Spleen (tissue), 11 donors: ENCODE measurements at regions not wholly inside any gene's neighbourhood (a gene's known extent, or its start where the extent isn't known, plus 50 kb on each side); places are given as distances from the start of the nearest gene placed in this dataset.

Experiments used
- DNase-seq: peaks from one replicate; pipeline ENCODE4 v3.0.0-alpha.2; 2020
- H3K27ac ChIP-seq, 8 donors: fragments of 200-600 bp; sonication (generic) in 7 of 8; 1 replicate in 4 of 8; 2 replicates in 4 of 8; pipeline versions ENCODE4 v1.5.0 to v1.8.0; 2016 to 2021; ENCODE audit warnings: inconsistent platforms in 4 of 8, mild to moderate bottlenecking in 4 of 8, moderate library complexity in 1 of 8
- H3K27me3 ChIP-seq, 7 donors: fragments of 200-600 bp; sonication (generic) in 6 of 7; replicated peaks in 1 of 7; 1 replicate in 4 of 7; 2 replicates in 3 of 7; pipeline versions ENCODE4 v1.5.0 to v1.8.0; 2016 to 2021; ENCODE audit warnings: inconsistent platforms in 3 of 7, mild to moderate bottlenecking in 1 of 7
- H3K36me3 ChIP-seq, 6 donors: fragments of 200-600 bp; sonication (generic) in 5 of 6; 1 replicate in 4 of 6; 2 replicates in 2 of 6; pipeline versions ENCODE4 v1.5.0 to v1.8.0; 2016 to 2021; ENCODE audit warnings: inconsistent platforms in 2 of 6
- H3K4me1 ChIP-seq, 6 donors: fragments of 200-600 bp; sonication (generic) in 5 of 6; 1 replicate in 3 of 6; 2 replicates in 3 of 6; pipeline versions ENCODE4 v1.5.0 to v1.8.0; 2016 to 2021; ENCODE audit warnings: inconsistent platforms in 3 of 6
- H3K4me3 ChIP-seq, 8 donors: fragments of 200-600 bp; sonication (generic) in 7 of 8; 1 replicate in 4 of 8; 2 replicates in 4 of 8; pipeline versions ENCODE4 v1.5.0 to v1.8.0; 2016 to 2021; ENCODE audit warnings: inconsistent platforms in 4 of 8, mild to moderate bottlenecking in 4 of 8, moderate library complexity in 2 of 8
- H3K9me3 ChIP-seq, 8 donors: fragments of 200-600 bp; sonication (generic) in 7 of 8; 1 replicate in 4 of 8; 2 replicates in 4 of 8; pipeline versions ENCODE4 v1.5.0 to v1.8.0; 2016 to 2021; ENCODE audit warnings: inconsistent platforms in 4 of 8
- POLR2A ChIP-seq, 3 donors: fragments of 450-650 bp; IDR thresholded peaks; one replicate each; pipeline ENCODE4 v1.5.1; 2017; ENCODE audit warnings: antibody characterized with exemption in 3 of 3, mild to moderate bottlenecking in 1 of 3
- POLR2AphosphoS5 ChIP-seq, 3 donors: sonication (generic); formaldehyde crosslinking; IDR thresholded peaks; one replicate each; pipeline ENCODE4 v1.5.1; 2017; ENCODE audit warnings: antibody characterized with exemption in 3 of 3
- WGBS, 5 donors: extraction: QIAGEN DNeasy Blood & Tissue Kit in 3 of 5; methylation state at CpG; one replicate each; pipeline versions ENCODE4 v1.1.5 to v1.1.7; 2013 to 2018; 5-methylcytosine and 5-hydroxymethylcytosine counted together
- intact Hi-C: fragments of 100-400 bp; cut with DNase I; formaldehyde crosslinking; loops from one replicate; pipeline ENCODE4 v1.15.0; 2023; ENCODE audit warnings: low total_unique reads
- TF ChIP-seq, protein P1 (sequence below), 11 experiments: fragments of 200-600 bp in 7 of 11; fragments of 450-650 bp in 4 of 11; sonication (generic) in 4 of 11; IDR thresholded peaks in 8 of 11; conservative IDR thresholded peaks in 3 of 11; 1 replicate in 7 of 11; 2 replicates in 4 of 11; pipeline versions ENCODE4 v1.4.0 to v1.8.0; 2016 to 2021; ENCODE audit warnings: antibody characterized with exemption in 11 of 11, inconsistent platforms in 4 of 11, mild to moderate bottlenecking in 1 of 11
- donor health status: healthy with polysubstance abuse.
- donor health status: DM: no; HTN: no; CAD: no; lungs with moderate emphysema.
- donor health status: DM: no; HTN: no; CAD: no.
- donor health status: Bipolar disorder and iron deficiency.
- donor health status: healthy.
- donor health status: DM: no; HTN: no; CAD: no.
- donor health status: DM: yes; HTN: yes; CAD: no.

DNA sequence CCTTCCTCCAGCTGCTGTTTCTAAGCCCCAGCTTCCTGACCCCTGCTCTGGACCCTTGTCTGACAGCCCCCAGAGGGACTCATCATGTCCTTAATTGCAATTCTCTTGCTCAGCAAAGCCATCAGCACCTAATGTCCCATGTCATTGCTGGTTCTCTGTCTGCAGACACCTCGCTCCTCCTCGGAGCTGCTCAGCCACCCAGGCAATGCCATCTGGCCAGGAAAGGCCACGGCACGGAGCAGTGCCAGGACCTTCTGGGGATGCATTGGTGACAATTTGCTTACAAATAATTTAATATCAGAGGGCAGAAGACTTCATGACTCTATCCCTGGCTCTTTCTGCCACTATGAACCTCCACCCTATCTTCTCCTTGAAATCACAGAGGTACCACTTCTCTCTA lies 107.0 kb upstream of the THY1 start:
- no peaks in the 10 kb centered on the region for H3K9me3 ChIP-seq
- WGBS, 5 donors = 41 to 69% (median 58%) methylated on average over 4 of the region's 4 CpGs
- H3K27ac ChIP-seq = no peak overlapping the region
- peaks cover 0 to 26% (median 13%) of the 10 kb centered on the region in 6 donors for H3K4me1 ChIP-seq
- intact Hi-C loops = no loop called here
- TF ChIP-seq POLR2AphosphoS5 (IDR thresholded peaks at IDR 0.05) (no peak), POLR2A (IDR thresholded peaks at IDR 0.05) (no peak)
- TF ChIP-seq, protein P1, sequence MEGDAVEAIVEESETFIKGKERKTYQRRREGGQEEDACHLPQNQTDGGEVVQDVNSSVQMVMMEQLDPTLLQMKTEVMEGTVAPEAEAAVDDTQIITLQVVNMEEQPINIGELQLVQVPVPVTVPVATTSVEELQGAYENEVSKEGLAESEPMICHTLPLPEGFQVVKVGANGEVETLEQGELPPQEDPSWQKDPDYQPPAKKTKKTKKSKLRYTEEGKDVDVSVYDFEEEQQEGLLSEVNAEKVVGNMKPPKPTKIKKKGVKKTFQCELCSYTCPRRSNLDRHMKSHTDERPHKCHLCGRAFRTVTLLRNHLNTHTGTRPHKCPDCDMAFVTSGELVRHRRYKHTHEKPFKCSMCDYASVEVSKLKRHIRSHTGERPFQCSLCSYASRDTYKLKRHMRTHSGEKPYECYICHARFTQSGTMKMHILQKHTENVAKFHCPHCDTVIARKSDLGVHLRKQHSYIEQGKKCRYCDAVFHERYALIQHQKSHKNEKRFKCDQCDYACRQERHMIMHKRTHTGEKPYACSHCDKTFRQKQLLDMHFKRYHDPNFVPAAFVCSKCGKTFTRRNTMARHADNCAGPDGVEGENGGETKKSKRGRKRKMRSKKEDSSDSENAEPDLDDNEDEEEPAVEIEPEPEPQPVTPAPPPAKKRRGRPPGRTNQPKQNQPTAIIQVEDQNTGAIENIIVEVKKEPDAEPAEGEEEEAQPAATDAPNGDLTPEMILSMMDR (IDR thresholded peaks at IDR 0.05 in 8 of 11, conservative IDR thresholded peaks at IDR 0.05 in 3 of 11) = no peak
- H3K36me3 ChIP-seq = no peaks in the 10 kb centered on the region
- H3K27me3 ChIP-seq = peaks cover 0 to 9% (median 0%) of the 10 kb centered on the region in 7 donors
- H3K4me3 ChIP-seq = no peak overlapping the region
- peak; percentile 15 for DNase-seq

DNA sequence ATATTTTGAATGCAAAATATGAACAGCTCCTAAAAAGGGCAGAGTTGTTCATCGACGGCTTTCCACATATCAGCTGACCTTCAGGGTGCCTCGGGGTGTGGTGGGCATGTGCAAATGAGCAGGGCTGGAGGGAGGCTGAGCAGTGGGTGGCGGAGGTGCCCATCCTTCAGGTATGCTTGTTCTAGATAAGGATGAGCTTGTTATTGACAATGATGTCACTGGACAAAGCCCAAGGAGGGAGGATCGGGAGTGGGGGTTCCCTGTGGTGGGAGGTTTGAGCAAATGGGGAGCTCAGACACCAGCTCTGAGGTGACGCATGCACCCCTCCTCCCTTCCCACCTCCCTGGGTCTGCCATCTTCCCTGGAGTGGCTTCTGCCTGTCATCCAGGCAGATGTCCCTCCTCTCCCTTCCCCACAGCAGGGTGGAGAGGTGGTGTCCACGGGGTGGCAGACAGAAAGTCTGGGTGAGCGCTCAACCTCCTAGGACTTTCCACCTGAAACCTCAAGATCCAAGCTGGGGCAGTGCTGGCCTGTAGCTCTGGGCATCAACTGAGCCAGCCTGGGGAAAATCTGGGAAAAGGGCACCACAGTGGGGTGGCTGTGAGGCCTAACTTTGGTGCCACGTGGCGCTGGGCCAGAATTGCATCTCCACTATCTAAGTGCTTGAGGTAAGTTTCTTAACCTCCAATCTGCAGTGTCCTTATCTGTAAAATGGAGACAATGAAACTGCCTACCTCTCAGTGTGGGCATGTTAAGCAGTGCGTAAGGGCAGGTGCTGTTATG lies 106.3 kb upstream of the THY1 start:
- Histone ChIP-seq H3K9me3 (no peaks in the 10 kb centered on the region), H3K27me3 (peaks cover 0 to 9% (median 0%) of the 10 kb centered on the region in 7 donors), H3K4me1 (peaks cover 0 to 28% (median 10%) of the 10 kb centered on the region in 6 donors), H3K36me3 (no peaks in the 10 kb centered on the region), H3K4me3 (no peak overlapping the region), H3K27ac (no peak overlapping the region)
- intact Hi-C loops = no loop called here
- WGBS, 5 donors = 83 to 91% (median 88%) methylated on average over 10 to 11 of the region's 11 CpGs
- DNase-seq = peak; percentile 59
- TF ChIP-seq POLR2A (IDR thresholded peaks at IDR 0.05) (no peak), POLR2AphosphoS5 (IDR thresholded peaks at IDR 0.05) (no peak)
- TF ChIP-seq, protein P1 (IDR thresholded peaks at IDR 0.05 in 8 of 11, conservative IDR thresholded peaks at IDR 0.05 in 3 of 11) = no peak

DNA sequence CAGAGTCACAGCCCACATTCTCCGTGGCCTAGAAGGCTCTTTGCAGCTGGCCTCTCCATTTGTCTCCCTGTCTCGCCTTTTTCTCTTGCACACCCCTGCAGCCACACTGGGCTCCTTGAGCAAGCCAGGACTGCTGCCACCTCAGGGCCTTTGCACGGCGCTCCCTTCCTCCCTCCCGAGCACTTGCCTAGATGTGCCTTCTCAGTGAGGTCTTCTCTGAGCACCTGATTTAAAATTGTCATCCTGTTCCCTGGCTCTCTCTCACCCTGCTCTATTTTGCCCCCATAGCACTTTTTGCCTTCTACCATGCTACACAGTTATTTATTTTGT lies 102.9 kb upstream of the THY1 start:
- H3K27ac ChIP-seq = peak overlapping the region in 2 of 8 donors; percentile 7 to 42
- no peaks in the 10 kb centered on the region for H3K27me3 ChIP-seq
- intact Hi-C loops = no loop called here
- H3K4me1 ChIP-seq = peaks cover 0 to 18% (median 3%) of the 10 kb centered on the region in 6 donors
- WGBS, 5 donors = 79 to 88% (median 81%) methylated on average over 5 of the region's 5 CpGs
- TF ChIP-seq POLR2AphosphoS5 (IDR thresholded peaks at IDR 0.05) (no peak), POLR2A (IDR thresholded peaks at IDR 0.05) (no peak)
- TF ChIP-seq, protein P1 (IDR thresholded peaks at IDR 0.05 in 8 of 11, conservative IDR thresholded peaks at IDR 0.05 in 3 of 11) = no peak
- no peak overlapping the region for H3K4me3 ChIP-seq
- no peaks in the 10 kb centered on the region for H3K9me3 ChIP-seq
- peak; percentile 25 for DNase-seq
- no peaks in the 10 kb centered on the region for H3K36me3 ChIP-seq

DNA sequence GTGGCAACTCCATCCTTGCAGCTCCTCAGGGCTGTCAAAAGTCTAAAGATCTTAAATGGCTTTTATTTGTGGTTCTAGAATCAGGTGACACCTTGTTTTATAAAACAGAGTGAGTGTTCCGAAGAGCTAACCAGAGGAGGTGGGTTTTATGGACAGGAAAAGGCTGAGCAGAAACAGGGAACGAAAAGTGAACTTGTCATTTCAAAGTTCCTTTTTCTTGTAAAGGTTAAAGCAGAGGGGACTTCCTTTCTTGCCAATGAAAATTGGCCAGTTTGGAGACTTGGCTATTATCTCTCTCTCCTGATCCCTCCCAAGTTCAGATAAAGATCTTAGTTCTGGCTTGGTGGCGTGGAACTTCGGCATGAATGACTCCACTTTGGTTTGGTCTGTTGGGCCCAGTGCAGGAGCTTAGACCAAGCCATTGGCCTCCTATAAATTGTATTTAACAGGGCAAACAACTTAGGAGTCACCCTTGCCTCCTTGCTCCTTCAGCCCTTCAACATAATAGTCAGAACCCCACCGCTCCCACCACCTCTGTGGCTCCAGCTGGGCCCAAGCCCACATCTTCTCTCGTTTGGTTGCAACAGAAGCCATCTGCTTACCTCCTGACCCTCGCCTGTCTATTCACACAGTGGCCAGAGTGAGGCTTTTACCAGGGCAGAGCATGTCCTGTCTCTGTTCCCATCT lies 102.4 kb upstream of the THY1 start:
- peak; percentile 34 for DNase-seq
- H3K36me3 ChIP-seq = no peaks in the 10 kb centered on the region
- 22 to 37% (median 29%) methylated on average over 6 to 7 of the region's 7 CpGs for WGBS, 5 donors
- no peak overlapping the region for H3K4me3 ChIP-seq
- H3K27ac ChIP-seq = peak overlapping the region in 2 of 8 donors; percentile 7 to 42
- peaks cover 0 to 4% (median 0%) of the 10 kb centered on the region in 7 donors for H3K27me3 ChIP-seq
- TF ChIP-seq POLR2A (IDR thresholded peaks at IDR 0.05) (no peak), POLR2AphosphoS5 (IDR thresholded peaks at IDR 0.05) (no peak)
- TF ChIP-seq, protein P1 (IDR thresholded peaks at IDR 0.05 in 8 of 11, conservative IDR thresholded peaks at IDR 0.05 in 3 of 11) = no peak
- H3K9me3 ChIP-seq = no peaks in the 10 kb centered on the region
- intact Hi-C loops = no loop called here
- H3K4me1 ChIP-seq = peaks cover 0 to 18% (median 3%) of the 10 kb centered on the region in 6 donors
